ENCODE measurements at regions not wholly inside any gene's neighbourhood (a gene's known extent, or its start where the extent isn't known, plus 50 kb on each side); places are given as distances from the start of the nearest gene placed in this dataset.
A peak's percentile ranks its signal among the peaks of the same experiment; 100 is the strongest.
"Not testable (repeated sequence)": the region's sequence is repeated elsewhere in the genome, so short reads cannot be mapped to it uniquely, and the experiment has no call there.

DNA sequence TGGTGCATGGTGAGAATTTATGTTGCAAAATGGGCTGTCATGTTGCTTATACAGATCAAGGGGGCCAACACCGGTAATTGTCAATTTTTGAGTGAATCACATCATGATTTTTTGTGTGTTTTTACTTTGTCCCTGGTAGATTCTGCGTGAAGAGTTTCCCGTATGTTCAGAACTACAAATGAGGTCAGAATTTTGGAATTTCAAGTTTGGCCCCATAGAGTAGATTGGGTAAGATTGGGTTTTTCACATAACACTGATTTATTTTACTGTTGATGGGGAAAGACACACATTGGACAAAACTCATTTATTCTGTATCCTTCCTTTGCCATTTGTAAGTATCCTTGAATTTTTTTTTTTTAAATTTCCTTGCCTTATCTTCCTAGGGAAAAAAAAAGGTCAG is 158.5 kb upstream of the MXRA5 start:
- no peak for DNase-seq

DNA sequence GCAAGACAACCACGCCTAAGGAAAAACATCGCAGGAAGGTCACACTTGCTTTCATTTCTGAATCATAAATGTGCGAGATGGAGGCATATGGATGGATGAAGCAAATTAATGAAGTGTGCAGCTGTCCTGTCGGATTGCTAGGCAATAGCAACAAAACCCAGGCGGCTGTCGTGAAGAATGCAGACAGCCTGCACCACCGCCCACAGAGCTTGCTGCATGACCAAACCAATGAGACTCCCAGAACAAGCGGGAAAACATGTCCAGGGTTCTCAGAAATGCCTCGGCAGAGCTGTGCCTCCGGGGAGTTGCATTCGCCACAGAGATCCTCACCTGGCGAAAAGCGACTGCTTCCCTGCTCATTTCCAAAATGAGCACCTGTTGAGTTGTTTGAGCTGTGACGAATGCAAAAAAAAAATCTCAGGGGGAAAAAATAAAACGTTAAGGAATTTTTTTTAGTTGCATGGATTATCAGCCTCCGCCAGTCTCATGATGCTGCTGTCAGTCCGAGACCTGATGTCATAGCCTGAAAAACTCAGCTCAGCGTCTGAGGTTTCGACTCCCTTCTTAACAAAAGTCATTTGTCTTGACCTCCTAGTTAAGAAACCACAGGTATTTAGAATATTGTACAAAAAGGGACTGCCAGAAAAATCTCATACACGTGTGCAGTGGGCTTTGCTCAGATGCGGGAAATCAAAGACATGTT is 155.5 kb upstream of the MXRA5 start:
- peak; percentile 36 for DNase-seq

DNA sequence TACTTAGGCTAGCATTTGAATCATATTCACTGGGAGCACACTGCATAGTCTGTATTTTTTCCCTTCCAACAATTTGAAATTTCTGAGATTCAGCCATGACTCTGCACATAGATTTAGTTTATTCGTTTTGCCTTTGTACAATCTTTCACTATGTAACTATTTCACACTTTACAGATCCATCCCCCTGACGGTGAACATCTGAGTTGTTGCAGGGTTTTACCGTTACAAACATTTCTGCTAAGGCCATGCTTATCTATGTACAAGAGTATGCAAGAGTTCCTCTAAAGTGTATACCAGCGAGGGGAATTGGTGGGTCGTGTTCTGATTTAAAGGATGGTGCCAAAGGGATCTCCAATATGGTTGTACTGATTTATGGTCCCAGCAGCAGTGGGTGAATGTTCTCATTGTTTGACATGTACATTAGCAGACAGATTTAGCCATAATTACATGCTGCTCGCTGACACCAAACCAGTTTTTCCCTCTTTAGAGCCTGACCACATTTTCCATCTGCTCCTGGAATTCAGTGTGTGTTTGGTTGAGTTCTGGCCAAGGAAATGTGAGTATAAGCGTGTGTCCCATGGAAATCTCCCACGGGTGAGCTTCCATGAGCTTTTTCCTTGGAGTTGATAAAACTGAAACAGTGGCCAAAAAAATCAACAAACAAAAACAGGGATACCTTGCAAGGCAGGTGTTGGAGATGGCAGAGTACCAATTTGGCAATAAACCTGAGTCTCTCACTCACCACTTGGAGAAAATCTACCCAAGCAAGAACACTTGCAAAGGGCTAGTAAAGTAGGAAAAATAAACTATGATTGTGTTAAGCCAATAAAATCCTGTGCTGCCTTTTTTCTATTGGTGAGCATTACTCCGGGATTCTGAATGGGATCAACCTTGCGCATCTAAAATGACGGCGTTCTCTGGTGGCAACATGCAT is 149.7 kb upstream of the MXRA5 start:
- not testable (repeated sequence) for DNase-seq

DNA sequence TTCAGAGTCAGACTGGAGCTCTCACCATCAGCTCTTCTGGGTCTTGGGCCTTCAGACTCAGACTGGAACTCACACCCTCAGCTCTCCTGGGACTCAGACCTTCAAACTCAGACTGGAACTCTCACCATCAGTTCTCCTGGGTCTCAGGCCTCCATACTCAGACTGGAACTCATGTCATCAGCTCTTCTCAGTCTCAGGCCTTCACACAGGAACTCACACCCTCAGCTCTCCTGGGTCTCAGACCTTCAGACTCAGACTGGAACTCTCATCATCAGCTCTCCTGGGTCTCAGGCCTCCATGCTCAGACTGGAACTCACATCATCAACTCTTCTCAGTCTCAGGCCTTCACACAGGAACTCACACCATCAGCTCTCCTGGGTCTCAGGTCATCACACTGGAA is 147.2 kb upstream of the MXRA5 start:
- no peak for DNase-seq

DNA sequence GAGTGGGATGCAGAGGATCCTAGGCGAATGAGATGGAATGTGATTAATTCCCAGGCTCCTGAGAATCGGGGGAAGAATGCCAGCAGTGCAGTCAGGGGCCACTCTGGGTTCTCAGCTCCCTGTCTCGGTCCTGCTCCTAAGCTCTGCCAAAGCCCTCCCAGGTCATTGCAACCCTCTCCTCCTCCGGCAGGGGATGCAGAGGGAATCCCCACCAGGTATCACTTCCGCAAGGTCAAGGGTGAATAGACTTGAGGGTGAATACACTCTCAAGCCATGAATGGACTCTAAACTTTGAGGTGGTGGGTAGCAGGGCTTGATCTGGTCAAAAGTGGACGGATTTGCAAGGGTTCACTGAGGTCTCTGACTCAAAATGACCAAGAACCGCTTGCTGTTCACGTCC is 139.3 kb upstream of the MXRA5 start:
- no peak for DNase-seq

DNA sequence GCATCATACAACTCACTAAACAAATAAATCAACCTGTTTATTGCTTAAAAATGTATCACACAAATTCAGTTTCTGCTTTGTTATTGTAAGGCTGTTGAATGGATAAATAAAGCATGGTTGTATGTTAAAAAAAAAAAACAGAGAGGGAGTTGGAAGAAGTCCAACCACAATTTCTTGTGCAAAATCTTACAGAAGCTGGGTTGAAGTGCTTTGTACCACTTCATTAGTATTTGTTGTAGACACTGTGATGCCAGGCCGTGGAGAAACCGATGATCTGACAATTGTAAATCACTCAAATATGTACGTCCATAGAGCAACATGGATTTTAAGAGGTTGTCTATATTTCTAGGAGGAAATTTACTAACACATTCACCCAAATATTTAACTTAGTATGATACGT is 132.6 kb upstream of the MXRA5 start:
- no peak for DNase-seq

DNA sequence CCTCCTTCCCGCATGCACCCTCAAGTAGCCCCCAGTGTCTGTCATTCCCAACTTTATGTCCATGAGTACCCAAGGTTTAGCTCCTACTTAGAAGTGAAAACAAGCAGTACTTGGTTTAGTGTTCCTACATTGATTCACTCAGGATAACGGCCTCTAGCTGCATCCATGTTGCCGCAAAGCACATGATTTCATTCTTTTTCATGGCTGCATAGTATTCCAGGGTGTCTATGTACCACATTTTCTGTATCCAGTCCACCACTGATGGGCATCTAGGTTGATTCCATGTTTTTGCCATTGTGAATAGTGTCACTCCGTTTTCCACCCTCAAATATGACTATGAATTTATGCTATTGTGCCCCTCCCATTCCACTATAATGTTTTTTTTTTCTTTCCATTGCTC is 130.5 kb upstream of the MXRA5 start:
- DNase-seq: no peak

DNA sequence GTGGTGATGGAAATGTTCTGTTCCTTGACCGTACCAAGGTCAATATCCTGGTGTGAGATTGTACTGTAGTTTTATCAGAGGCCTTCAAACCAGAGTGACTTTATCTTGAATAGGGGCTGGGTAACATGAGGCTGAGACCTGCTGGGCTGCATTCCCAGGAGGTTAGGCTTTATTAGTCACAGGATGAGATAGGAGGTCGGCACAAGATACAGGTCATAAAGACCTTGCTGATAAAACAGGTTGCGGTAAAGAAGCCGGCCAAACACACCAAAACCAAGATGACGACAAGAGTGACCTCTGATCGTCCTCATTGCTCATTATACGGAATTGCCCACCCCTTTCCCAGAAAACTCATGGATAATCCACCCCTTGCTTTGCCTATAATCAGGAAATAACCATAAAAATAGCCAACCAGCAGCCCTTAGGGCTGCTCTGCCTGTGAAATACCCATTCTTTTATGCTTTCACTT is 123.8 kb upstream of the MXRA5 start:
- not testable (repeated sequence) for DNase-seq

DNA sequence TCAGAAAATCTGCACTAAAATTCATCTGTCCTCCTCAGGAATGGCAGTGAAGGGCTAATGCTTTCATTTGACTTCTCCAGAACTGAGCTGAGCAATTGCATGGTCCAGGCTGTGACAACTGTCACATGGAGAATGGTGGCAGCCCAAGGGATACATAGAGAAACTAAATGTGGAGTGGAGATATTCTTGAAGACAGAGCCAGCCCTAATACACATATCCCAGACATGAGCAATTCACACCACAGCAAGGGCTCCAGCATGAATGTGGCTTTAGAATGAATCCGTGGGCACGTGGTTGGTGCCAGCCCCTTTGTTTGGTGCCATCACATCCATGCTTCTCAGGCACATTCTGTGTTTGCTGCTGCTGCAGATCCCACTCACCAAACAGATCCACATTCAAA is 121.6 kb upstream of the MXRA5 start:
- DNase-seq: no peak

DNA sequence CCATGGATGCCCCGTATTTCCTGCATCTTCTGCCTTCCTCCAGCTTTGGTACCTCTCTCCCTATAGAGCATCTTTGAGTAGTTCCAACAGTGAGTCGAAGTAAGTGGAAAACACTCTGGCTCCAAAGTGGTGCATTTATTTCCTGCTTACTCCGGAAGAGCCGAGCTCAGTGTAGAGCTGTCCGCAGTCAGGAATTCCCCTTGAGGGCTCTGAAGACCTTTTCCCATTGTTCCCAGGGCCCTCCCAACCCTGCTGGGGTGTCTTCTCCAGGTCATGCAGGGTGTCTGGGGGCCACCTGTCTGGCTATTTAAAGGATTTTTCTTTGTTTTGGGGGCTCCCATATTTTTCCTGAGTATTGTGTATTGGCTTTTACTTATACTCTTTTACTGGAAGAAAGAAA is 118.6 kb upstream of the MXRA5 start:
- DNase-seq: no peak

DNA sequence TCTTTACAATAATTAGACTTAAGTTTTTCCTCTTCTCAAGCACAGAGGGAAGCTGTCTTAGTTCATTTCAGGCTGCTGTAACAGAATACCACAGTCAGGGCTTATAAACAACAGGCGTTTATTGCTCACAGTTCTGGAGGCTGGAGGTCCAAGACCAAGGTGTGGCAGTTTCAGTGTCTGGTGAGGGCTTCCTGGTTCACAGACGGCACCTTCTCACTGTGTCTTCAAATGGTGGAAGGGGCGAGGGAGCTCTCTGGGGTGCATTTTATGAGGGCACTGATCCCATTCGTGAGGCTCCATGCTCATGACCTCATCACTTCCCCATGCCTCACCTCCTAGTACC is 115.7 kb upstream of the MXRA5 start:
- no peak for DNase-seq

DNA sequence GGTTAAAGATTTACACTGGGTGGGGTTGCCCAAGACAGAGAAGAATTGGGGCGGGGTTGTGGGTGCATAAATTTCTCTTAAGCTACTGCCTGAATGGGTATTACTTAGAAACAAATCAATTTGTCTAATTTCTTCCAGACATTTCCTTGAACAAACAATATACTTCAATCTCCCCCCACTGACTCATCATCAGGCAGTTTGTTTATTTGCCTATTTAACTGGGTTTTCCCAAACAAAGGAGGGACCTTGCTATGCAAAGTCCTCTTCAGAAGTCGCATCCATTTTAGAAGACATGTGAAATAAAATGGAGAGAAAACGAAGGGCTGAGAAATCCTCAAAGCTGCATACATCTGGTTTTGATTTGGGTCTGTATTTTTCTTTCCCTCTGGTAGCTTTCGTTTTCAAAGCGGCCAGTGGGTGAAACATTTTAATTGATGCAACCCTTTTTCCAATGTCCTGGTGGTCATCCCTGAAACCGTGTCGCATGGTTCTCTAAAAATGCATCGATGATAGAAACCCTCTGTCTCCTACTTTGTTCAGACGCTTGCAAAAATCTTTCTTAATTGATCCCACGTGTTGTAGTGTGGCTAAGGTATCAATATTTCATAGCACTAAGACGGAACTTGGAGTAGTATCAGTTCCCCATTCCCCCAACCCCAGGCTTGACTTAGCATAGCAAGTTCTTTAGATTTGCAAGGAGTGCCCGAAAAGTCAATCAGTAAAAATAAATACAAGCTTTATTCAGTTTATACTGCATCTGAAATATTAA is 115.1 kb upstream of the MXRA5 start:
- no peak for DNase-seq

DNA sequence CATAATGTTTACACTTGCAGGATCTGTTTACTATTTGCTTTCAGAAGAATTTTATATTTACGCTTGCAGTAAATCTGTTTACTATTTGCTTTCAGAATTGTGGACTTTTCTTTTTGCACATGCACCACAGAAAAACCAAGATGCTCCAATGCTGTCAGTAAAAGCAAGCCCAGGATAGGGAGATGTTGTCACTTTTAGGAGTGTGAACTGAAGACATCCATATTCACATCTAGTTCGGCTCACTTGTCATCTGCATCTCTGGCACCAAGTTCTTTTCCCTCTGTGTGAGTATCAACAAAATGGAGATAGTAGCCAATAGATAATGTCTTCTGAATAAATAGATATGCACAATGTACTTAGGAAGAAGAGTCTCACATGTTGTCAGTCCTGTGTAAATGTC is 109.3 kb upstream of the MXRA5 start:
- DNase-seq: no peak

DNA sequence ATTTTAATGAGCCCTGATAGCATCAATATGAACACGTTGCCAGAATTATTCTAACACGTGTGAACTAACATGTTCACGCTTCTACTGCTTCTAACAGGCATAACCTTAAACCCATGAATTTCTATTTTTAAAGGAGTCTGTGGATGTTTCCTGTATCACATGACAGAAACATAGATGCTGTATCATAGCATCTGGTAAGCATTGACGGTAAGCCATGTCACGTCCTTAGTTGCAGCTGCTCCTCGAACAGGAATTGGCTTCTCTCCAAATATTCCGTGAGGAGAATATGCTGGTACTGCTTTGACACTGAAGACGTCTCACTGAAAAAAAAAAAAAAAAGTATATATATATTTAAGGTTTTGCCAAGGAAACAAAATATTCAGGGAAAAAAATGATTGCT is 105.1 kb upstream of the MXRA5 start:
- DNase-seq: peak; percentile 64

DNA sequence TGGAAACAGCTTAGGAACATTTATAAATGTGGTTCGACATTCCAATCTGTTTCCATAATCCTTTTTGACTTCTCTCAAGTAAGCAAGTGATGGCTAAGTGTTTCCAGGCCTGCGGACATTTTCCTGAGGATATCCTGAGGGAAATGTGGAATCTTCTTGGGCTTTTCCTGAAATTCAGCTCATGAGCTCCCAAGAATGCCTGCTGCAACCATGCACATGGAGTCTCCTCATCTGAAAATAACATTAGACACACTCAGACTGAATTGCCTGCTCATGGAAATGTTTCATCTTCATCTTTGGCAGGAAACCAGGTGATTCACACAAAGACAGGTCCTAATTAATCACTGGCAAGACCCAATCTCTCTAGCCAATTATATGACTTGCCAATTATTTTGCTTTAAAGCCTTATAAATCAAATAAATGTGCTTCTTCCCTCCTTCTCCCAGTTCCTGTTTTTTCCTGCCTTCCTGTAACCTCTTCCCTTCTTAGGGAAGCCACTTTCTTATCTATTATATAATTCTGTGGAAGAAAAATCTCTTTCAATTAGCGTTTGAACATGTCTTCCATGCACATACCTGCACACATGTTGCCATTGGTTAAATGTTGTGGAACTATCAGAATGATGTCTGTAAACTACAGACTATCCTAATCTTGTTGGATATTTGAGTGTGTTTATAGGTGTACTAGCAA is 104.6 kb upstream of the MXRA5 start:
- no peak for DNase-seq

DNA sequence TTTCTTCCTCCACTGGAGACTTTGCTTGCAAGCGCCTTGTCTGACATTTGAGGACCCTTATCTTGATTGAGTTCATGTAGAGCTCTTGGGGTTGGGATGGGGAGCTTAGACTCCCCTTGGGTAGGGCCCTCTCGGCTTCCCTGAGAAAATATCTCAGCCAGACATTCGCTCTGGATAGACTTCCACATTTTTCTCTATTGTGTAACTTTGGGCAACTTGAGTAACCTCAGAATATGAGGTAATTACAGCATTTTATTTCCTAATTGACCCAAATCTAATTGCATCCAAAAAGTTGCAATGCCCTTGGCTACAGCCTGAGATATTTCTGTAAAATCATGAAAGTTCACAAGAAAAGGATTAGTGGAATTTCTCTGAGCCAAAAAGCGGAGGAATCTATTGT is 102.8 kb upstream of the MXRA5 start:
- DNase-seq: no peak

DNA sequence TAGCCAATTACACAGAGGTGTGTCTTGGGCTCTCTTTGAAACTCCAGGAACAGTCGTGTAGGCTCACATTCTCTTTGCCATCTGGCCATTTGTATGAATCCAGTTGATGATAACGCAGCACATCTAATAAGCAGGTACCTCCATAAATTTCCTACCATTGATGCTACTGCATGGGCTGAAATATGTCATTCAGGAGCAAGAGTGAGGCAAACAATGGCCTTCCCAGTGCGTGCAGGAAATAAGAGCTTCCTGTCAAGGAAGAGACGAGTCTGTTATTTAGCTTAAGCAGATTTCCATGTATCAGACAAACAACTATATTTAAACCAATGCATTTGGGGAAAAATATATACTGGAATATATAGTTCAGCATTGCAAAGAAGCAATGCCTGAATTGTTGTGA is 102.1 kb upstream of the MXRA5 start:
- DNase-seq: no peak

DNA sequence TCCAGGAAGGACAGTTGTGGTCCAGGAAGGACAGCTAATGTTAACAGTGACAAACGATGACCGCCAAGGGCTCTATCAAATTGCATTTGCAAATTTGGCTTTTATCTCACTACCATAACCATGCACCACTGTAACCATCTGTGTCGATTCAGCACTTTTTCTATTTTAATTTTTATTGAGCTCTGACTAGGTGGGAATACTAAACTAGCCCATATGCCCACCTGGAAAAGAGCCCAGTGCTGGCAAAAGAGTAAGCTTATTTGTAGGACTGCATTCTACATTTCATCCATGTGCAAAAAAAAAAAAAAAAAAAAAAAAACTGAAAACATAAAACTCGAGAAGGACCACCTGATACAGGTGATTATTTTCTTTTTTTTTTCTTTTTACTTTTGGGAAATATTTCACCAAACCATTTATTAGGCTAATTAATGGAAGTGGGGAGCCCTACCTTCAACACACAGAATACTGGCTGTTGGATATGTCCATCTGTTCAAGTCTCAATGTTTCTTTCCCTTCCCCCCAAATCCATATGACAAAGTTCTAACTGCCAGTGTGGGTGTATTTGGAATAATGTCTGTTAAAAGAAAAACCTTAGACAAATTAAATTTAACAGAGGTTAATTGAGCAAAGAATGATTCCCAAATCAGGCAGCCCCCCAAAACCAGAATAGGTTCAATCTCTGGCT is 99.5 kb upstream of the MXRA5 start:
- DNase-seq: peak; percentile 40

DNA sequence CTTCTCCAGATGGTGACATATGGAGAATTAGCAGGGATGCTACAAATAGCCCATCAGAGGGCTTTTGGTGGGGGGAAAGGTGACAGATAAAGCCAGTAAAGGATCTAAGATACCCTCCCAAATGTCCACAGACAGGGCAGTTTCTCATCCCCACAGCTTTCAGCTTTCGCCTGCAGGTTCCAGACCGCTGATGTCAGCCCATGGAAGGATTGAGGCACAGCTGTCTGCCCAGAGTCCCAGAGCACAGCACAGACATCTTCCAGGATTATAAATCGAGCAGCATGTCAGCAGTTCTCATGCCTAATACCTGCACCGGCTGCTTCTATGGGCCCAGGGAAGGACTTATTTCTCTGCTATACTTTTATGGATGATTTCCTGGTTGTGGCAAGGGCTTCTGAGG is 96.7 kb upstream of the MXRA5 start:
- DNase-seq: peak; percentile 27

DNA sequence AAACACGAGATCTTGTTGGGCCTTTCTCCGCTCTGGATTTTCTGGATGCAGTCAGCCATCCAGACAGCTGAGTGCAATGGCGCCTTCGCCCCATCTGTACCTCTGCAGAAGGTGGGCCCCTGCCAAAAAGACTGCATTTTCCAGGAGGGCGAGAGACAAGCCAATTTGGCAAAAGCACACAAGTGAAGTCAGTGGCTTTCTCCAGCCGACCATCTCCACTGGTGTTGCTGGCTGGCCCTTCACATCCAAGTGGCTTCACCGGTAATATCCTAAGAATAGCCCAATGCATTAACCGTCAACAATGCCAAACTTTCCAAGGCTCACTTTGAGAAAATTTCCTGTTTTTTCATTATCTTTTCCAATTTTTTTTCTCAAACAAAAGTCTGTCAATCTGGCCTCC is 96.2 kb upstream of the MXRA5 start:
- DNase-seq: peak; percentile 26

DNA sequence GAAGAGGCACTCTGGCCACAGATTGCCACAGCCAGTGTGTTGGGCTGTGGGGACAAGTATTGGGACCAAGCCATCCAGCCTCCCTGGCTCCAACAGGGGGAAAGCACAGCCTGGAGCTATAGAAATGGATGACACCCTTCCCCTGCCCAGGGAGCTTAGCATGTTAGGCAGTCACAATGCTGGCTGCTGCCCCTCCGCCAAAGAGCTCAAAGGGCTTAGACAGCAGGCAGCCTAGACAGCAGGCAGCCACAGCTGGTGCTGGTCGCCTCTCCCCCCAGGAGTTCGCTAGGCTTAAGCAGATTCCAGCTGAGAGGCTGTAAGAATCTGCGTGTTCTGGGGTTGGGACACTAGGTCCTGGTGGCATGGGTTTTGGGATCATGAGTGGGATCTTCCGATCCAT is 94.5 kb upstream of the MXRA5 start:
- DNase-seq: no peak

DNA sequence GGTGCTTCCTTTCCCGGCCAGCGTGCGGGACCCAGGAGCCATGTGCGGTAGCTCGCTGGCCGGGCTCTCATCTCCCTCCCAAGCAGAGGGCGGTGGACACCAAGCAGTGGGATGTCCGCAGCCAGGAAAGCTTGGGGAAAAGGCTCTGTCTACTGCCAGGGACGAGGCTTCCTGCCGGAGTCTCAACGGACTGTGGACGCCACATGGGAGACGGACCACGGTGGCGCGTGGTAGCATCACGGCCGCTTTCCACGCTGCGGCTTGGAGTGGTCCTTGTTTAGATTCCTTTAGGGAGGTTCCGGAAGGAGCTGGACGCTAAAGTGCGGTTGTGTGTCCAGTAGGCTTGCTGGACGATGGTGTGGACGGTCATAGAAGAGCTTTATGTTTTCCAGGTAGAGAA is 89.5 kb upstream of the MXRA5 start:
- not testable (repeated sequence) for DNase-seq

Measured in NCI-H2171 (cell line).